K562 (cell line): ENCODE measurements at regions not wholly inside any gene's neighbourhood (a gene's known extent, or its start where the extent isn't known, plus 50 kb on each side); places are given as distances from the start of the nearest gene placed in this dataset.

Source experiments
- CLOCK ChIP-seq: fragments of 250-450 bp; sonication (Bioruptor Pico); IDR thresholded peaks from 2 replicates; pipeline ENCODE4 v1.4.0; 2020; ENCODE audit warnings: mild to moderate bottlenecking, moderate library complexity, borderline replicate concordance
- DNMT1 ChIP-seq: fragments of 450-650 bp; IDR thresholded peaks from 2 replicates; pipeline ENCODE4 v1.6.1; 2016; ENCODE audit warnings: antibody characterized with exemption, mild to moderate bottlenecking
- REST ChIP-seq, 2 experiments: fragments of 450-650 bp; formaldehyde crosslinking in 1 of 2; IDR thresholded peaks; 2 replicates each; pipeline versions ENCODE4 v1.4.0 to v1.6.1; 2014 to 2020; ENCODE audit warnings: mild to moderate bottlenecking in 2 of 2, borderline replicate concordance in 1 of 2, low read depth in 1 of 2
- SOX6 ChIP-seq: fragments of 450-650 bp; IDR thresholded peaks from 2 replicates; pipeline ENCODE4 v1.6.1; 2014; ENCODE audit warnings: mild to moderate bottlenecking
- U2AF2 ChIP-seq: fragments of 200-400 bp; formaldehyde crosslinking; optimal IDR thresholded peaks from 2 replicates; pipeline ENCODE3; 2017; ENCODE audit warnings: low read depth, mild to moderate bottlenecking, low read length
- ZNF253 ChIP-seq: fragments of 250-450 bp; sonication (Bioruptor Pico); conservative IDR thresholded peaks from 2 replicates; pipeline ENCODE4 v1.6.1; 2021; ENCODE audit warnings: mild to moderate bottlenecking

DNA sequence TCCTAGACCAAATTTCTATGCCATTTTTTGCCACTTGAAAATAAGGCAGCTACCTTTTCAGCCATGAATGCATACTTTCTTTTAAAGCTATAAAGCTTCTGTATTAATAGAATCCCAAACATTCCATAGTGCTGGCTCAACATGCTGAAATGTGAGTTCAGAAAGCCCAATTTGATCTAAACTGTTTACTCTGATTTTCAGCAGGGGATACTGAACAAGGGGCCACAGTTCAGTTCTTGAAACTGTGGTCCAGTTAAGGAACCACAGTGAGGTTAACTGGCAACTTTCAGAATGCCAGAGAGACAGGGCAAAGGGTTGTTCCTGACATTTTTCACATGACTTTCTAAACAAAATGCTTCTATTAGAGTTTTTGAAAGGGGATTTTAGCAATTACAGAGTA lies 85.7 kb upstream of the COL11A1 start (continued):
- TF ChIP-seq REST (IDR thresholded peaks at IDR 0.05; ENCODE audit: borderline replicate concordance): no peak
- no peak for TF ChIP-seq REST (CRISPR knock-in tag; IDR thresholded peaks at IDR 0.05; ENCODE audit: low read depth)
- no peak for TF ChIP-seq SOX6
- TF ChIP-seq DNMT1: no peak
- TF ChIP-seq U2AF2: no peak
- no peak for TF ChIP-seq CLOCK (CRISPR knock-in tag)
- TF ChIP-seq ZNF253 (CRISPR knock-in tag): no peak
